ENCODE measurements at regions not wholly inside any gene's neighbourhood (a gene's known extent, or its start where the extent isn't known, plus 50 kb on each side); places are given as distances from the start of the nearest gene placed in this dataset.

GRCh38 chr11:90512846-90513245 lies 290.0 kb upstream of the CHORDC1 start:
- Histone ChIP-seq H3K4me2 (ENCODE audit: low read length) (no peak overlapping the region), H3K9me3 (ENCODE audit: low read length) (0 out of 2 replicates have a peak, but pooled peaks cover 4% of the 10 kb centered on the region), H3K9me2 (replicated peaks; ENCODE audit: low read length) (no peaks in the 10 kb centered on the region), H3K27ac (ENCODE audit: low read length) (no peak overlapping the region), H3K36me3 (ENCODE audit: low read depth, low read length) (no peaks in the 10 kb centered on the region), H3K27me3 (ENCODE audit: low read length) (peaks cover 21% of the 10 kb centered on the region), H3K4me3 (ENCODE audit: low read length) (no peak overlapping the region), H2AFZ (ENCODE audit: low read length) (no peak overlapping the region), H3K4me1 (ENCODE audit: insufficient read depth, low read length) (no peaks in the 10 kb centered on the region), H4K20me1 (ENCODE audit: low read length) (no peaks in the 10 kb centered on the region), H3F3A (ENCODE audit: low read length, unreplicated experiment) (no peaks in the 10 kb centered on the region), H3K79me2 (ENCODE audit: low read length) (no peaks in the 10 kb centered on the region), H3K9ac (ENCODE audit: low read length) (no peak overlapping the region)
- intact Hi-C loops (cut with micrococcal nuclease) = no loop called here
- no peak for TF ChIP-seq EZH2 (IDR thresholded peaks at IDR 0.05; ENCODE audit: low read length, unreplicated experiment)
- TF ChIP-seq EZH2phosphoT487 (IDR thresholded peaks at IDR 0.05; ENCODE audit: borderline replicate concordance, low read length) = no peak
- TF ChIP-seq CTCF (conservative IDR thresholded peaks at IDR 0.05; ENCODE audit: low read depth, low read length) = no peak
- CTCF ChIA-PET = no interaction called here
- BruUV-seq (replicated peaks) = no TSS peak
- POLR2A ChIA-PET (ENCODE audit: unreplicated experiment) = no interaction called here
- no peak for DNase-seq
- ATAC-seq = no peak

GRCh38 chr11:90510839-90511238 lies 288.0 kb upstream of the CHORDC1 start:
- CTCF ChIA-PET = no interaction called here
- POLR2A ChIA-PET (ENCODE audit: unreplicated experiment) = no interaction called here
- no peak for ATAC-seq

GRCh38 chr11:90500922-90501568 lies 278.2 kb upstream of the CHORDC1 start:
- Histone ChIP-seq H3K4me1 (ENCODE audit: insufficient read depth, low read length) (no peaks in the 10 kb centered on the region), H3K4me2 (ENCODE audit: low read length) (no peak overlapping the region), H3K9ac (ENCODE audit: low read length) (no peak overlapping the region), H2AFZ (ENCODE audit: low read length) (no peak overlapping the region), H3K4me3 (ENCODE audit: low read length) (no peak overlapping the region), H3K27me3 (ENCODE audit: low read length) (no peaks in the 10 kb centered on the region), H3F3A (ENCODE audit: low read length, unreplicated experiment) (no peaks in the 10 kb centered on the region), H4K20me1 (ENCODE audit: low read length) (no peaks in the 10 kb centered on the region), H3K9me2 (replicated peaks; ENCODE audit: low read length) (no peaks in the 10 kb centered on the region), H3K36me3 (ENCODE audit: low read depth, low read length) (no peaks in the 10 kb centered on the region), H3K79me2 (ENCODE audit: low read length) (no peaks in the 10 kb centered on the region), H3K9me3 (ENCODE audit: low read length) (0 out of 2 replicates have a peak, but pooled peaks cover 5% of the 10 kb centered on the region), H3K27ac (ENCODE audit: low read length) (no peak overlapping the region)
- TF ChIP-seq EZH2 (IDR thresholded peaks at IDR 0.05; ENCODE audit: low read length, unreplicated experiment) = no peak
- TF ChIP-seq EZH2phosphoT487 (IDR thresholded peaks at IDR 0.05; ENCODE audit: borderline replicate concordance, low read length) = no peak
- no peak for TF ChIP-seq CTCF (conservative IDR thresholded peaks at IDR 0.05; ENCODE audit: low read depth, low read length)
- intact Hi-C loops (cut with micrococcal nuclease) = no loop called here
- no peak for ATAC-seq
- POLR2A ChIA-PET (ENCODE audit: unreplicated experiment) = no interaction called here
- no TSS peak for BruUV-seq (replicated peaks)
- no peak for DNase-seq
- CTCF ChIA-PET = no interaction called here

More at GRCh38 chr11:90510839-90511238, 288.0 kb upstream of the CHORDC1 start:
- no TSS peak for BruUV-seq (replicated peaks)
- H3K36me3 ChIP-seq (ENCODE audit: low read depth, low read length) = no peaks in the 10 kb centered on the region
- no peaks in the 10 kb centered on the region for H3K79me2 ChIP-seq (ENCODE audit: low read length)
- H3K4me1 ChIP-seq (ENCODE audit: insufficient read depth, low read length) = no peaks in the 10 kb centered on the region
- no peaks in the 10 kb centered on the region for H4K20me1 ChIP-seq (ENCODE audit: low read length)
- H3K4me3 ChIP-seq (ENCODE audit: low read length) = no peak overlapping the region
- H3F3A ChIP-seq (ENCODE audit: low read length, unreplicated experiment) = no peaks in the 10 kb centered on the region
- H3K27ac ChIP-seq (ENCODE audit: low read length) = no peak overlapping the region
- DNase-seq = no peak
- intact Hi-C loops (cut with micrococcal nuclease) = no loop called here
- no peaks in the 10 kb centered on the region for H3K9me2 ChIP-seq (replicated peaks; ENCODE audit: low read length)
- H2AFZ ChIP-seq (ENCODE audit: low read length) = no peak overlapping the region
- no peak overlapping the region for H3K4me2 ChIP-seq (ENCODE audit: low read length)
- no peak overlapping the region for H3K9ac ChIP-seq (ENCODE audit: low read length)
- TF ChIP-seq EZH2 (IDR thresholded peaks at IDR 0.05; ENCODE audit: low read length, unreplicated experiment) = no peak
- H3K27me3 ChIP-seq (ENCODE audit: low read length) = peaks cover 6% of the 10 kb centered on the region; the same call in 1 of the 2 replicates
- H3K9me3 ChIP-seq (ENCODE audit: low read length) = 0 out of 2 replicates have a peak, but pooled peaks cover 9% of the 10 kb centered on the region
